ENCODE measurements at regions not wholly inside any gene's neighbourhood (a gene's known extent, or its start where the extent isn't known, plus 50 kb on each side); places are given as distances from the start of the nearest gene placed in this dataset.

DNA sequence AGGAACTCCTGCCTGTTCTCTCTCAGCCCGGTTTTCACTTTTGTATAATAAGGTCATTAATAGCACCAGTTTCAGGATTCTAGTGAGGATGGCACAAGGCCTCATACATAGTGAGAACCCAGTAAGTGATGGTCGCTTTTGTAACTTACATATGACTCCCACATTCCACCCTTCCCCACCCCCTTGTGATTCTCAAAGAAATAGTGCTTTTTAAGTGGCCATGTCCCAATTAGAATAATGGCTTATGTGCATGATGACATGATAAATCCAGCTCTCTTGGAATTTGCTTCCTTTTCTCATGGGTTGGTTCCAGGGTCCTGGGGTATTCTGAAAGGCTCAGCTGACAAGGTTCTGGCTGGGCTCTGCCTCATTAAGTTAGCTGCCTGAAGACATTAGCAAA is 189.9 kb downstream of the URB2 start:
- TF ChIP-seq, protein P1, sequence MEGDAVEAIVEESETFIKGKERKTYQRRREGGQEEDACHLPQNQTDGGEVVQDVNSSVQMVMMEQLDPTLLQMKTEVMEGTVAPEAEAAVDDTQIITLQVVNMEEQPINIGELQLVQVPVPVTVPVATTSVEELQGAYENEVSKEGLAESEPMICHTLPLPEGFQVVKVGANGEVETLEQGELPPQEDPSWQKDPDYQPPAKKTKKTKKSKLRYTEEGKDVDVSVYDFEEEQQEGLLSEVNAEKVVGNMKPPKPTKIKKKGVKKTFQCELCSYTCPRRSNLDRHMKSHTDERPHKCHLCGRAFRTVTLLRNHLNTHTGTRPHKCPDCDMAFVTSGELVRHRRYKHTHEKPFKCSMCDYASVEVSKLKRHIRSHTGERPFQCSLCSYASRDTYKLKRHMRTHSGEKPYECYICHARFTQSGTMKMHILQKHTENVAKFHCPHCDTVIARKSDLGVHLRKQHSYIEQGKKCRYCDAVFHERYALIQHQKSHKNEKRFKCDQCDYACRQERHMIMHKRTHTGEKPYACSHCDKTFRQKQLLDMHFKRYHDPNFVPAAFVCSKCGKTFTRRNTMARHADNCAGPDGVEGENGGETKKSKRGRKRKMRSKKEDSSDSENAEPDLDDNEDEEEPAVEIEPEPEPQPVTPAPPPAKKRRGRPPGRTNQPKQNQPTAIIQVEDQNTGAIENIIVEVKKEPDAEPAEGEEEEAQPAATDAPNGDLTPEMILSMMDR (IDR thresholded peaks at IDR 0.05; ENCODE audit: low read depth, low read length) = no peak
- DNase-seq (ENCODE audit: extremely low read depth, low read depth) = no peak

DNA sequence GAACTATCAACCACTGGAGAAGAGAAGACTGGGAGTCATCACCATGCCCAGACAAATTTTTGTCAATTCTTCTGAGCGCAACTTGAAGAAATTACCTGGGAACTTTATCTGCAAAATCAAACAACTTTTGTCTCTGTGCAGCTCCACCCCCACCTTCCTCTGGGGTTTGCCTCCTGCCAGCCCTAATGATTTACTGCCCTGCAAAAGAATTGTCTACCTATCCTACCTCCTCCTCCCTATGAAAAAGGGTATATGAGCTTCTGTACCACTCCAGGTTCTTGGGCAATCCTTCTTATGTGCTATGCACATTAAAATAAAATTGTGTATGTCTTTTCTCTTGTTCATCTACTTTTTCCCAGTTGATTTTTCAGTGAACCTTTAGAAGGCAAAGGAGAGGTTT is 191.9 kb downstream of the URB2 start:
- TF ChIP-seq, protein P1 (IDR thresholded peaks at IDR 0.05; ENCODE audit: low read depth, low read length) = no peak
- no peak for DNase-seq (ENCODE audit: extremely low read depth, low read depth)

DNA sequence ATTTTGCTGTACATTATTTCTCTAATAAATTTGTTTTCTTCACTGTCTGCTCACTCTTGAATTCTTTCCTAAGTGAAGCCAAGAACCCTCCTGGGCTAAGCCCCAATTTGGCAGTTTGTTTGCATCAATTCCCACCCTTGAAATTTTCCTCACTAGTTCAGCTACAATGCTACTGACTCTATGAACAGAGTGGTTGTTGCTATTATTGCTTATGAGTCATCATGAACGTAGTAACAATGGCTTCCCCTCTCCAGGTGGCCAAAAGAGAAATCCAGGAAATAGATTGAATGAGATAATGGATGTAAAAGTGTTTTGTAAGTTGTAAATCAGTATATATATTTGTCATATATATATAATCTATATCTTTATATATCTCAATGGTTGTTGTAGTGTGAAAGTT is 193.0 kb downstream of the URB2 start:
- TF ChIP-seq, protein P1 (IDR thresholded peaks at IDR 0.05; ENCODE audit: low read depth, low read length) = no peak
- DNase-seq (ENCODE audit: extremely low read depth, low read depth) = no peak

DNA sequence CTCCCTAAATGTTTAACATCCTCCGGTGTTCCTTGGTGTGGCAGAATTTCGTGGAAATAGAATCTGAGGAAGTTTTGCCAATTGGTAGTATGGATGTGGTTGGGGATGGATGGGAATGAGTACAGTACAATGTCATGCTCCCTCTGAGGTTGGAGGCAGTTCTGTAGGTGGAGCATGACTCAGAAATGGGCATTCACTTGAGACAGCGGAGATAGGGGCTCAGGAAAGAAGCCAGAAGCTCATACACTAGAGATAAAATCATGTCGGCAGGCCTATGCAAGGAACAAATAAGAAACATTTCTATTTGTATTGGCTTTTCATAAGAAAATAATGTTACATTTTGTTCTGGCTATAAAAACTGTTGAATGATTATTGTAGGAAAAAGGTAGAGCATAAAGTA is 196.0 kb downstream of the URB2 start:
- TF ChIP-seq, protein P1 (IDR thresholded peaks at IDR 0.05; ENCODE audit: low read depth, low read length) = no peak

DNA sequence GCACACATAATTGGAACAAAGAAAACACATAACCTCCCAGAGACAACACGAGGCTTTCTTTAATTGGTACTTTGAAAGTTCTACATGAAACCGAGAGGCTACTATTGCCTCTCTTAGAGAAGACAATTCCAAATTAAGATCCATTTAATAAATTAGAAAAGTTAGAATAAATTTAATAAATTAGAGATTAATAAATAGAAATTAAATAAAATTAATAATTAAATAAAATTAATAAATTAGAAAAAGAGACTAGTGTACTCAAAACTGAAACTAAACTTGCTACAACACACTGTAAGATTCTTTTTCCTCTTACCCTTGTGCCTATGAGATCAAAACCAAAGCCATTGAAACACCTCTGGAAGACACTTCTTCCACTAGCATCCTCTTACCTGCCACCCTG is 199.0 kb downstream of the URB2 start:
- no peak for DNase-seq (ENCODE audit: extremely low read depth, low read depth)
- TF ChIP-seq, protein P1 (IDR thresholded peaks at IDR 0.05; ENCODE audit: low read depth, low read length) = no peak

More for the DNA sequence above, 196.0 kb downstream of the URB2 start:
- DNase-seq (ENCODE audit: extremely low read depth, low read depth) = no peak

DNA sequence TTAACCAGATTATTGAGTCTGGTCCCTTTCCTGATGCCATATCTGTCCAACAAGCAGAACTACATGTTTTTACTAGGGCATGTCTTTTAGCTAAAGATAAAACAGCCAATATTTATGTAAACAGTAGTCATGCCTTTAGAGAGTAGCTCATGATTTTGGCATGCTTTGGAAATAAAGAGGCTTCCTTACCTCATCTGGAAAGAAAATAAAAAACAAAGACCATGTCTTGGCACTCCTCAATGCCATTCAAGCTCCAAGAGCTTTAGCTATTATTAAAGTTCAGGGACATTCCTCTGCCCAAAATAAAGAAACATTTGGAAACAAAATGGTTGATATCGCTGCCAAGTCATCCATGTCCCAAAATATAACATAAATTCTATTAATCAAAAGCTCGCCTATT is 202.4 kb downstream of the URB2 start:
- DNase-seq (ENCODE audit: extremely low read depth, low read depth) = no peak
- TF ChIP-seq, protein P1 (IDR thresholded peaks at IDR 0.05; ENCODE audit: low read depth, low read length) = no peak

DNA sequence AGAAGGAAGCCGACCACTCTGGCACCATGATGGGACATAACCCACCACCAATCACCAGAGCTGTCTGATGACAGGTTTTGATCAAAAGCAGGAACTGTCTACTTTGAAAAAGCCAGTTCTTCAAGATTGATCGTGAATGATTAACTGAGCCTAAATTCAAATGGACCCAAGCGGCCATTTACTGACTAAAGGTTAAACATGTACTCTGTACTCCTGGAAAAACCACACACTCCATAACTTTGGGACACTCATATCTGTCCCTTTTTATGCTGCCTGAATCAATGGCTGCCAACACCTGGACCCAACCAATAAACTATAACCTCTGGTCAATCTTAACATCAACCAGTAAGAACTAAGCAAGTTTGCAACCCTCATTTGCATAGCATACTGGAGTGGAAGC is 206.6 kb downstream of the URB2 start:
- TF ChIP-seq, protein P1 (IDR thresholded peaks at IDR 0.05; ENCODE audit: low read depth, low read length) = no peak
- DNase-seq (ENCODE audit: extremely low read depth, low read depth) = no peak
